Liver (tissue), 8 donors: ENCODE measurements at regions not wholly inside any gene's neighbourhood (a gene's known extent, or its start where the extent isn't known, plus 50 kb on each side); places are given as distances from the start of the nearest gene placed in this dataset.

ENCODE experiments used
- DNase-seq: peaks from one replicate; pipeline ENCODE4 v3.0.0-alpha.2; 2017; ENCODE audit warnings: low spot score
- H3K27ac ChIP-seq, 2 donors: one replicate each; pipeline ENCODE4 v1.7.0; 2013; ENCODE audit warnings: inconsistent platforms in 2 of 2, low read length in 2 of 2, control low read depth in 1 of 2, low read depth in 1 of 2, mild to moderate bottlenecking in 1 of 2
- H3K27me3 ChIP-seq, 4 donors: one replicate each; pipeline versions ENCODE4 v1.6.1 to v1.7.0; 2013; ENCODE audit warnings: low read length in 3 of 4, inconsistent platforms in 1 of 4, mild to moderate bottlenecking in 1 of 4, moderate library complexity in 1 of 4; ENCODE audit not compliant: control insufficient read depth in 4 of 4, insufficient read depth in 4 of 4
- H3K36me3 ChIP-seq, 4 donors: one replicate each; pipeline versions ENCODE4 v1.6.1 to v1.7.0; 2013; ENCODE audit warnings: low read length in 3 of 4, mild to moderate bottlenecking in 3 of 4, low read depth in 1 of 4, moderate library complexity in 1 of 4; ENCODE audit not compliant: control insufficient read depth in 4 of 4, insufficient read depth in 3 of 4
- H3K4me1 ChIP-seq, 4 donors: one replicate each; pipeline versions ENCODE4 v1.6.1 to v1.7.0; 2013; ENCODE audit warnings: low read length in 3 of 4, mild to moderate bottlenecking in 3 of 4, moderate library complexity in 1 of 4; ENCODE audit not compliant: control insufficient read depth in 4 of 4, insufficient read depth in 4 of 4
- H3K4me3 ChIP-seq, 3 donors: one replicate each; pipeline versions ENCODE4 v1.6.1 to v1.7.0; 2013; ENCODE audit warnings: low read length in 3 of 3, control low read depth in 1 of 3, low read depth in 1 of 3, mild to moderate bottlenecking in 1 of 3
- H3K9ac ChIP-seq, 2 donors: one replicate each; pipeline ENCODE4 v1.7.0; 2013; ENCODE audit warnings: low read length in 2 of 2, mild to moderate bottlenecking in 2 of 2, moderate library complexity in 2 of 2, control low read depth in 1 of 2, low read depth in 1 of 2
- H3K9me3 ChIP-seq, 4 donors: one replicate each; pipeline versions ENCODE4 v1.6.1 to v1.7.0; 2013; ENCODE audit warnings: low read length in 3 of 4; ENCODE audit not compliant: control insufficient read depth in 4 of 4
- EGR1 ChIP-seq, 2 donors: IDR thresholded peaks; 2 replicates each; pipeline ENCODE4 v1.6.1; 2016 to 2018; ENCODE audit warnings: antibody characterized with exemption in 2 of 2, low read depth in 2 of 2
- FOXA1 ChIP-seq: IDR thresholded peaks from 2 replicates; pipeline ENCODE4 v1.6.1; 2016; ENCODE audit warnings: antibody characterized with exemption
- FOXA2 ChIP-seq: IDR thresholded peaks from 2 replicates; pipeline ENCODE4 v1.6.1; 2016; ENCODE audit warnings: antibody characterized with exemption
- GABPA ChIP-seq, 2 donors: IDR thresholded peaks in 1 of 2; conservative IDR thresholded peaks in 1 of 2; 2 replicates each; pipeline ENCODE4 v1.6.1; 2016; ENCODE audit warnings: antibody characterized with exemption in 2 of 2, mild to moderate bottlenecking in 1 of 2, moderate library complexity in 1 of 2
- HNF4A ChIP-seq, 2 donors: conservative IDR thresholded peaks; 2 replicates each; pipeline ENCODE4 v1.6.1; 2016; ENCODE audit warnings: antibody characterized with exemption in 2 of 2, mild to moderate bottlenecking in 2 of 2
- HNF4G ChIP-seq: IDR thresholded peaks from 2 replicates; pipeline ENCODE4 v1.6.1; 2016; ENCODE audit warnings: antibody characterized with exemption
- JUND ChIP-seq, 2 donors: IDR thresholded peaks; 2 replicates each; pipeline ENCODE4 v1.6.1; 2016; ENCODE audit warnings: antibody characterized with exemption in 2 of 2
- NR2F2 ChIP-seq: IDR thresholded peaks from 2 replicates; pipeline ENCODE4 v1.6.1; 2016; ENCODE audit warnings: antibody characterized with exemption
- RAD21 ChIP-seq, 2 donors: IDR thresholded peaks; 2 replicates each; pipeline ENCODE4 v1.6.1; 2016; ENCODE audit warnings: antibody characterized with exemption in 2 of 2, mild to moderate bottlenecking in 2 of 2
- RXRA ChIP-seq, 2 donors: IDR thresholded peaks; 2 replicates each; pipeline ENCODE4 v1.6.1; 2017 to 2018; ENCODE audit warnings: antibody characterized with exemption in 2 of 2, mild to moderate bottlenecking in 1 of 2
- SP1 ChIP-seq: IDR thresholded peaks from 2 replicates; pipeline ENCODE4 v1.6.1; 2018; ENCODE audit warnings: antibody characterized with exemption, mild to moderate bottlenecking
- TAF1 ChIP-seq: conservative IDR thresholded peaks from 2 replicates; pipeline ENCODE4 v1.6.1; 2016; ENCODE audit warnings: antibody characterized with exemption, mild to moderate bottlenecking
- YY1 ChIP-seq: IDR thresholded peaks from 2 replicates; pipeline ENCODE4 v1.6.1; 2016; ENCODE audit warnings: antibody characterized with exemption, mild to moderate bottlenecking
- WGBS: extraction: QIAGEN DNeasy Blood & Tissue Kit; methylation state at CpG from one replicate; pipeline ENCODE4 v1.1.7; 2013; 5-methylcytosine and 5-hydroxymethylcytosine counted together
- TF ChIP-seq, protein P1 (sequence below): IDR thresholded peaks from 2 replicates; pipeline ENCODE4 v1.6.1; 2016; ENCODE audit warnings: antibody characterized with exemption
- TF ChIP-seq, protein P2 (sequence below): fragments of 150-350 bp; IDR thresholded peaks from 2 replicates; pipeline ENCODE4 v1.5.1; 2017; ENCODE audit warnings: improper control_type of control experiment, low read depth, low read length; ENCODE audit not compliant: missing input control
- TF ChIP-seq, protein P3 (sequence below): IDR thresholded peaks from 2 replicates; pipeline ENCODE4 v1.6.1; 2016; ENCODE audit warnings: antibody characterized with exemption
- TF ChIP-seq, protein P4 (sequence below): IDR thresholded peaks from 2 replicates; pipeline ENCODE4 v1.6.1; 2016; ENCODE audit warnings: antibody characterized with exemption, mild to moderate bottlenecking
- TF ChIP-seq, protein P5 (sequence below): IDR thresholded peaks from 2 replicates; pipeline ENCODE4 v1.6.1; 2016; ENCODE audit warnings: antibody characterized with exemption
- donor health status: healthy.
- donor health status: healthy.
- donor health status: healthy.
- donor health status: healthy.
- donor health status: healthy.

DNA sequence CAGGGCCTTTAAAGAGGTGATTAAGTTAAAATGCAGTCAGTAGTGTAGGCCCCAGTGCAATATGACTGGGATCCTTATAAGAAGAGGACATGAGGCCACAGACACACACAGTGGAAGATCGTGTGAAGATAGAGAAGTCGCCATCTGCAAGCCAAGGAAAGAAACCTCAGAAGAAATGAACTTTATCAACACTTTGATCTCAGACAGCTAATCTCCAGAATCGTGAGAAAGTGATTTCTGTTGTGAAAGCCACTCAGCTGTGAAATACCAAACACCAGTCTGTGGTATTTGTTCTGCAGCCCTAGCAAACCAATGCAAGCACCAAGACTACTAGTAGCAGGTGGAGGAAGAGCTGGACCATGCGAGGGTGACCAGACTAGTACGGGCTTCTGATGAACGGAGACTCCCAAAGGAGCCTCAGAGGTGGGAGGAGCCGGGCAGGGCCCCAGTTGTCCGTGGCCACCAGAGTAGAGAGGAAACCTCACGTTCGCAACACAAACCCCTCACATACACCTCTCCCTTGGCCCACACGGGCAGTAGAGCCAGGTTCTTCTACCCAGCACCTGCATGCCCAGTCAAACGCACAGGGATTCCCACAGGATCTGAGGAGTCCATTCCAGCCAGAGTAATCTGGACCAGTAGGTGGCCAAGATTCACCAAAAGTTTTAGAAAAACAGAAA is 243.0 kb downstream of the TTC8 start:
- 80% methylated on average over 12 of the region's 12 CpGs for WGBS
- H3K27me3 ChIP-seq = no peaks in the 10 kb centered on the region
- no peaks in the 10 kb centered on the region for H3K4me1 ChIP-seq
- no peaks in the 10 kb centered on the region for H3K9me3 ChIP-seq
- TF ChIP-seq EGR1 (IDR thresholded peaks at IDR 0.05; ENCODE audit: low read depth in 2 of 2) (no peak), HNF4A (conservative IDR thresholded peaks at IDR 0.05) (no peak), SP1 (no peak), RAD21 (IDR thresholded peaks at IDR 0.05) (no peak), RXRA (IDR thresholded peaks at IDR 0.05) (no peak), GABPA (IDR thresholded peaks at IDR 0.05 in 1 of 2, conservative IDR thresholded peaks at IDR 0.05 in 1 of 2) (no peak), NR2F2 (no peak), JUND (IDR thresholded peaks at IDR 0.05) (no peak), YY1 (no peak), FOXA2 (no peak), FOXA1 (no peak), TAF1 (no peak), HNF4G (no peak)
- TF ChIP-seq, protein P1, sequence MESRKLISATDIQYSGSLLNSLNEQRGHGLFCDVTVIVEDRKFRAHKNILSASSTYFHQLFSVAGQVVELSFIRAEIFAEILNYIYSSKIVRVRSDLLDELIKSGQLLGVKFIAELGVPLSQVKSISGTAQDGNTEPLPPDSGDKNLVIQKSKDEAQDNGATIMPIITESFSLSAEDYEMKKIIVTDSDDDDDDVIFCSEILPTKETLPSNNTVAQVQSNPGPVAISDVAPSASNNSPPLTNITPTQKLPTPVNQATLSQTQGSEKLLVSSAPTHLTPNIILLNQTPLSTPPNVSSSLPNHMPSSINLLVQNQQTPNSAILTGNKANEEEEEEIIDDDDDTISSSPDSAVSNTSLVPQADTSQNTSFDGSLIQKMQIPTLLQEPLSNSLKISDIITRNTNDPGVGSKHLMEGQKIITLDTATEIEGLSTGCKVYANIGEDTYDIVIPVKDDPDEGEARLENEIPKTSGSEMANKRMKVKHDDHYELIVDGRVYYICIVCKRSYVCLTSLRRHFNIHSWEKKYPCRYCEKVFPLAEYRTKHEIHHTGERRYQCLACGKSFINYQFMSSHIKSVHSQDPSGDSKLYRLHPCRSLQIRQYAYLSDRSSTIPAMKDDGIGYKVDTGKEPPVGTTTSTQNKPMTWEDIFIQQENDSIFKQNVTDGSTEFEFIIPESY = no peak
- TF ChIP-seq, protein P2, sequence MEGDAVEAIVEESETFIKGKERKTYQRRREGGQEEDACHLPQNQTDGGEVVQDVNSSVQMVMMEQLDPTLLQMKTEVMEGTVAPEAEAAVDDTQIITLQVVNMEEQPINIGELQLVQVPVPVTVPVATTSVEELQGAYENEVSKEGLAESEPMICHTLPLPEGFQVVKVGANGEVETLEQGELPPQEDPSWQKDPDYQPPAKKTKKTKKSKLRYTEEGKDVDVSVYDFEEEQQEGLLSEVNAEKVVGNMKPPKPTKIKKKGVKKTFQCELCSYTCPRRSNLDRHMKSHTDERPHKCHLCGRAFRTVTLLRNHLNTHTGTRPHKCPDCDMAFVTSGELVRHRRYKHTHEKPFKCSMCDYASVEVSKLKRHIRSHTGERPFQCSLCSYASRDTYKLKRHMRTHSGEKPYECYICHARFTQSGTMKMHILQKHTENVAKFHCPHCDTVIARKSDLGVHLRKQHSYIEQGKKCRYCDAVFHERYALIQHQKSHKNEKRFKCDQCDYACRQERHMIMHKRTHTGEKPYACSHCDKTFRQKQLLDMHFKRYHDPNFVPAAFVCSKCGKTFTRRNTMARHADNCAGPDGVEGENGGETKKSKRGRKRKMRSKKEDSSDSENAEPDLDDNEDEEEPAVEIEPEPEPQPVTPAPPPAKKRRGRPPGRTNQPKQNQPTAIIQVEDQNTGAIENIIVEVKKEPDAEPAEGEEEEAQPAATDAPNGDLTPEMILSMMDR = no peak
- TF ChIP-seq, protein P3, sequence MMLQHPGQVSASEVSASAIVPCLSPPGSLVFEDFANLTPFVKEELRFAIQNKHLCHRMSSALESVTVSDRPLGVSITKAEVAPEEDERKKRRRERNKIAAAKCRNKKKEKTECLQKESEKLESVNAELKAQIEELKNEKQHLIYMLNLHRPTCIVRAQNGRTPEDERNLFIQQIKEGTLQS = no peak
- TF ChIP-seq, protein P4, sequence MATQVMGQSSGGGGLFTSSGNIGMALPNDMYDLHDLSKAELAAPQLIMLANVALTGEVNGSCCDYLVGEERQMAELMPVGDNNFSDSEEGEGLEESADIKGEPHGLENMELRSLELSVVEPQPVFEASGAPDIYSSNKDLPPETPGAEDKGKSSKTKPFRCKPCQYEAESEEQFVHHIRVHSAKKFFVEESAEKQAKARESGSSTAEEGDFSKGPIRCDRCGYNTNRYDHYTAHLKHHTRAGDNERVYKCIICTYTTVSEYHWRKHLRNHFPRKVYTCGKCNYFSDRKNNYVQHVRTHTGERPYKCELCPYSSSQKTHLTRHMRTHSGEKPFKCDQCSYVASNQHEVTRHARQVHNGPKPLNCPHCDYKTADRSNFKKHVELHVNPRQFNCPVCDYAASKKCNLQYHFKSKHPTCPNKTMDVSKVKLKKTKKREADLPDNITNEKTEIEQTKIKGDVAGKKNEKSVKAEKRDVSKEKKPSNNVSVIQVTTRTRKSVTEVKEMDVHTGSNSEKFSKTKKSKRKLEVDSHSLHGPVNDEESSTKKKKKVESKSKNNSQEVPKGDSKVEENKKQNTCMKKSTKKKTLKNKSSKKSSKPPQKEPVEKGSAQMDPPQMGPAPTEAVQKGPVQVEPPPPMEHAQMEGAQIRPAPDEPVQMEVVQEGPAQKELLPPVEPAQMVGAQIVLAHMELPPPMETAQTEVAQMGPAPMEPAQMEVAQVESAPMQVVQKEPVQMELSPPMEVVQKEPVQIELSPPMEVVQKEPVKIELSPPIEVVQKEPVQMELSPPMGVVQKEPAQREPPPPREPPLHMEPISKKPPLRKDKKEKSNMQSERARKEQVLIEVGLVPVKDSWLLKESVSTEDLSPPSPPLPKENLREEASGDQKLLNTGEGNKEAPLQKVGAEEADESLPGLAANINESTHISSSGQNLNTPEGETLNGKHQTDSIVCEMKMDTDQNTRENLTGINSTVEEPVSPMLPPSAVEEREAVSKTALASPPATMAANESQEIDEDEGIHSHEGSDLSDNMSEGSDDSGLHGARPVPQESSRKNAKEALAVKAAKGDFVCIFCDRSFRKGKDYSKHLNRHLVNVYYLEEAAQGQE = no peak
- TF ChIP-seq, protein P5, sequence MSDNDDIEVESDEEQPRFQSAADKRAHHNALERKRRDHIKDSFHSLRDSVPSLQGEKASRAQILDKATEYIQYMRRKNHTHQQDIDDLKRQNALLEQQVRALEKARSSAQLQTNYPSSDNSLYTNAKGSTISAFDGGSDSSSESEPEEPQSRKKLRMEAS = no peak
- H3K4me3 ChIP-seq = no peak overlapping the region
- DNase-seq = no peak
- no peak overlapping the region for H3K27ac ChIP-seq
- no peaks in the 10 kb centered on the region for H3K36me3 ChIP-seq
- no peak overlapping the region for H3K9ac ChIP-seq
